OCI-LY7 (cell line): ENCODE measurements at regions not wholly inside any gene's neighbourhood (a gene's known extent, or its start where the extent isn't known, plus 50 kb on each side); places are given as distances from the start of the nearest gene placed in this dataset.

ENCODE experiments used
- BruUV-seq: library from RNA; stranded (reverse); fragments of 400-500 nt; replicated peaks from 2 replicates; lab custom pipeline; 2021; lab: Mats Ljungman, UMichigan
- CTCF ChIA-PET: fragments of 300-600 bp; sonication (Branson Sonifier 250); formaldehyde crosslinking; loops from one replicate; lab custom pipeline; 2022; ENCODE audit warnings: antibody characterized with exemption; ENCODE audit not compliant: unreplicated experiment; lab: Charles Lee
- POLR2A ChIA-PET: fragments of 300-600 bp; sonication (Branson Sonifier 250); formaldehyde crosslinking; loops from one replicate; lab custom pipeline; 2022; ENCODE audit warnings: antibody characterized with exemption; lab: Charles Lee
- DNase-seq: peaks from one replicate; pipeline ENCODE4 v3.0.0-alpha.2; 2015; ENCODE audit warnings: low spot score
- H2AFZ ChIP-seq: fragments of 200-600 bp; sonication (generic), shearing (Covaris generic); 2 replicates; pipeline ENCODE4 v1.6.1; 2014; ENCODE audit warnings: mild to moderate bottlenecking, antibody characterized with exemption, low read length, moderate library complexity
- H3K27ac ChIP-seq: fragments of 200-600 bp; sonication (generic); 2 replicates; pipeline ENCODE4 v1.5.1; 2014; ENCODE audit warnings: mixed run types, low read depth, mild to moderate bottlenecking, moderate library complexity, low read length, inconsistent platforms; ENCODE audit not compliant: poor library complexity, severe bottlenecking
- H3K36me3 ChIP-seq: fragments of 200-600 bp; sonication (generic); 2 replicates; pipeline ENCODE4 v1.6.1; 2014; ENCODE audit warnings: mild to moderate bottlenecking, antibody characterized with exemption, low read length, moderate library complexity, mixed read lengths; ENCODE audit not compliant: insufficient read depth
- H3K4me1 ChIP-seq: fragments of 200-600 bp; sonication (generic); 2 replicates; pipeline ENCODE4 v1.5.1; 2014; ENCODE audit warnings: mild to moderate bottlenecking, low read length; ENCODE audit not compliant: insufficient read depth, poor library complexity, severe bottlenecking
- H3K4me2 ChIP-seq: fragments of 200-600 bp; sonication (generic); 2 replicates; pipeline ENCODE4 v1.6.1; 2014; ENCODE audit warnings: mild to moderate bottlenecking, low read length
- H3K4me3 ChIP-seq: fragments of 200-600 bp; sonication (generic); 2 replicates; pipeline ENCODE4 v1.5.1; 2014; ENCODE audit warnings: mild to moderate bottlenecking, low read depth, low read length; ENCODE audit not compliant: poor library complexity, severe bottlenecking
- H3K79me2 ChIP-seq: fragments of 200-600 bp; sonication (generic); 2 replicates; pipeline ENCODE4 v1.6.1; 2016; ENCODE audit warnings: low read depth, mild to moderate bottlenecking, low read length, moderate library complexity, mixed read lengths; ENCODE audit not compliant: insufficient read depth
- H3K9me2 ChIP-seq: fragments of 200-600 bp; sonication (generic); 2 replicates; pipeline ENCODE4 v1.6.1; 2016; ENCODE audit warnings: mild to moderate bottlenecking, low read length, mixed read lengths; ENCODE audit not compliant: insufficient read depth
- H3K9me3 ChIP-seq: fragments of 200-600 bp; sonication (generic); 2 replicates; pipeline ENCODE4 v1.6.1; 2014; ENCODE audit warnings: mild to moderate bottlenecking, mixed run types, low read length, mixed read lengths
- H4K20me1 ChIP-seq: fragments of 200-600 bp; sonication (generic); 2 replicates; pipeline ENCODE4 v1.6.1; 2014; ENCODE audit warnings: mild to moderate bottlenecking, antibody characterized with exemption, low read length, moderate library complexity, mixed read lengths; ENCODE audit not compliant: insufficient read depth
- CTCF ChIP-seq: fragments of 200-600 bp; sonication (generic); conservative IDR thresholded peaks from 2 replicates; pipeline ENCODE4 v1.5.1; 2014; ENCODE audit warnings: mild to moderate bottlenecking, antibody characterized with exemption, low read length, moderate library complexity, mixed read lengths
- EZH2phosphoT487 ChIP-seq: fragments of 200-600 bp; sonication (generic); IDR thresholded peaks from 2 replicates; pipeline ENCODE4 v1.6.1; 2018; ENCODE audit warnings: low read depth, borderline replicate concordance, mild to moderate bottlenecking, mixed run types, antibody characterized with exemption, low read length, moderate library complexity, mixed read lengths
- intact Hi-C: fragments of 100-400 bp; cut with micrococcal nuclease; formaldehyde crosslinking; loops from one replicate; pipeline ENCODE4 v1.10.0; 2022; ENCODE audit not compliant: unreplicated experiment

GRCh38 chr7:136692221-136692620, 176.2 kb upstream of the CHRM2 start:
- Histone ChIP-seq H4K20me1 (no peaks in the 10 kb centered on the region), H3K27ac (no peak overlapping the region), H3K4me3 (no peak overlapping the region), H3K36me3 (no peaks in the 10 kb centered on the region), H2AFZ (no peak overlapping the region), H3K4me1 (no peaks in the 10 kb centered on the region), H3K9me2 (no peaks in the 10 kb centered on the region), H3K4me2 (no peak overlapping the region), H3K9me3 (no peaks in the 10 kb centered on the region), H3K79me2 (no peaks in the 10 kb centered on the region)
- intact Hi-C loops, result no loop called here
- no TSS peak for BruUV-seq
- POLR2A ChIA-PET, result interaction anchor here (0.7 to 1.0 kb wide), 2 partner anchors 10 to 543 kb away, joined by 3 to 4 read pairs; no protein-coding TSS in a partner anchor
- TF ChIP-seq CTCF (no peak), EZH2phosphoT487 (no peak)
- CTCF ChIA-PET, result no interaction called here
- no peak for DNase-seq

DNA sequence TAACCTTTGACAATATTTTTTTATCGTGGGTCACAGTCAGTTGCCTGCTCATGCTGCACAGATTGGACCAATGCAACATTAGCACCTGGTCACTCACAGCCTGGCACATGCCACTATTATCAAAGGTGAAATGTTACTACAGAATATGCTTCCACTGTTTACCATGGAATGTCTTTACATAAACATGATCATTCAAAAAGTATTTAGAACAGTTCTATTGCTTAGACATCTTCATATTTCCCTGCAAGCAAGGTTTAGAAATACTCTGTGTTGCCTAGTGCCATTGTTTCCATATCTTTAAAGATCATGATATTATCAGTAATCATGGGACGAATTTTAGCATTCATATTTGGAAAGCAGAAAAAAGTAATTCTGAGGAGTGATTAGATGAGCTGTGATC, 179.9 kb upstream of the CHRM2 start:
- POLR2A ChIA-PET, result no interaction called here
- no peak overlapping the region for H3K4me2 ChIP-seq
- no peaks in the 10 kb centered on the region for H3K79me2 ChIP-seq
- intact Hi-C loops, result loop anchor here (5.0 to 10.0 kb wide), 3 partner anchors 396 to 886 kb away; no protein-coding TSS in a partner anchor
- H3K27ac ChIP-seq, result no peak overlapping the region
- no peaks in the 10 kb centered on the region for H3K9me3 ChIP-seq
- TF ChIP-seq EZH2phosphoT487 (no peak), CTCF (no peak)
- BruUV-seq, result no TSS peak
- H3K4me3 ChIP-seq, result no peak overlapping the region
- no peaks in the 10 kb centered on the region for H3K9me2 ChIP-seq
- H2AFZ ChIP-seq, result no peak overlapping the region
- H3K4me1 ChIP-seq, result peaks cover 7% of the 10 kb centered on the region
- H4K20me1 ChIP-seq, result no peaks in the 10 kb centered on the region
- no peak for DNase-seq
- CTCF ChIA-PET, result no interaction called here
- H3K36me3 ChIP-seq, result no peaks in the 10 kb centered on the region

DNA sequence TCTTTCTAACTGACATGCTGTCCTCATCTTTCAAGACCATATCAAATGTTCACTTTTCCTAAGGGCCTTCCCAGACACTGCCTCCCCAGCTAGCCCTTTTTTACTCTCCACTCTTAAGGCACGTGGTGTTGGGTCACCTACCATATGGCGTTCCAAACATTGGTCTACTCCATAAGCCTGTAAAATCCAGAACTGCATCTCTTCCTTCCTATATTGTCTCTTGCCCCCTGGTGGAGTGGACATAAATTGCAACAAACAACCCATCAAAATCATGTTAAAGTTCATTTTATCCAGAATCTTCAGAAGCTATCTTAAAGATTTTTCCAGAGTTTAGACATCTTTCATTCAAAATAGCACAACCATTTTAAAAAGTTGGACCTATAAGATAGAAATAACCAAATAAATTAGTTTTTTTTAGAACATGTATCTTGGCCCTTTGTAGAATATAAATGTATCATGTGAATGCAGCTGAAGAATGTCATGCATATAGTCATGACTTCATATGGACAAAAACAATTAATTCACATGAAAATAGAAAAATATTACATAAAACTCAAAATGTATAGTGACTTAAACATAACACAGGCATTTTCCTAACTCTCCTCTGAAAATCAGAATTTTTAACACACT, 180.6 kb upstream of the CHRM2 start:
- POLR2A ChIA-PET, result interaction anchor here (0.7 kb wide), 1 partner anchor 490 kb away, joined by 3 read pairs; no protein-coding TSS in a partner anchor
- H3K36me3 ChIP-seq, result no peaks in the 10 kb centered on the region
- peak; percentile 58 for DNase-seq
- CTCF ChIA-PET, result no interaction called here
- peaks cover 7% of the 10 kb centered on the region for H3K4me1 ChIP-seq
- TF ChIP-seq CTCF (peak; percentile 88), EZH2phosphoT487 (no peak)
- H2AFZ ChIP-seq, result peak overlapping the region; percentile 18; the same call in 1 of the 2 replicates
- intact Hi-C loops, result loop anchor here (5.0 to 10.0 kb wide), 3 partner anchors 396 to 886 kb away; no protein-coding TSS in a partner anchor
- no peak overlapping the region for H3K4me3 ChIP-seq
- BruUV-seq, result no TSS peak
- H3K9me3 ChIP-seq, result no peaks in the 10 kb centered on the region
- no peaks in the 10 kb centered on the region for H4K20me1 ChIP-seq
- no peaks in the 10 kb centered on the region for H3K79me2 ChIP-seq
- no peak overlapping the region for H3K27ac ChIP-seq
- no peaks in the 10 kb centered on the region for H3K9me2 ChIP-seq
- H3K4me2 ChIP-seq, result no peak overlapping the region
